Right ventricle myocardium inferior (tissue), 1 donor: ENCODE measurements at regions not wholly inside any gene's neighbourhood (a gene's known extent, or its start where the extent isn't known, plus 50 kb on each side); places are given as distances from the start of the nearest gene placed in this dataset.

Source experiments
- ATAC-seq: fragments of 200-7000 bp; cut with Tn5 transposase; one replicate; pipeline ENCODE4 v1.9.1; 2020; ENCODE audit warnings: mild to moderate bottlenecking, moderate library complexity
- DNase-seq: peaks from one replicate; pipeline ENCODE4 v3.0.0; 2021; ENCODE audit errors: missing footprints
- intact Hi-C: fragments of 100-400 bp; cut with DNase I; formaldehyde crosslinking; loops from one replicate; pipeline ENCODE4 v1.11.0; 2022
- donor health status: DM: no; HTN: yes; CAD: no; lungs with severe emphysema.

GRCh38 chr16:82231008-82231787 lies 61.2 kb upstream of the MPHOSPH6 start:
- intact Hi-C loops = loop anchor here (1.0 kb wide), 1 partner anchor 290 kb away; no protein-coding TSS in a partner anchor
- ATAC-seq = no peak

GRCh38 chr16:82229800-82230619 lies 60.0 kb upstream of the MPHOSPH6 start:
- intact Hi-C loops = loop anchor here (1.0 to 5.0 kb wide), 2 partner anchors 198 to 340 kb away; no protein-coding TSS in a partner anchor
- DNase-seq (peak; percentile 64), ATAC-seq (no peak)

More at GRCh38 chr16:82231008-82231787, 61.2 kb upstream of the MPHOSPH6 start:
- DNase-seq = no peak

DNA sequence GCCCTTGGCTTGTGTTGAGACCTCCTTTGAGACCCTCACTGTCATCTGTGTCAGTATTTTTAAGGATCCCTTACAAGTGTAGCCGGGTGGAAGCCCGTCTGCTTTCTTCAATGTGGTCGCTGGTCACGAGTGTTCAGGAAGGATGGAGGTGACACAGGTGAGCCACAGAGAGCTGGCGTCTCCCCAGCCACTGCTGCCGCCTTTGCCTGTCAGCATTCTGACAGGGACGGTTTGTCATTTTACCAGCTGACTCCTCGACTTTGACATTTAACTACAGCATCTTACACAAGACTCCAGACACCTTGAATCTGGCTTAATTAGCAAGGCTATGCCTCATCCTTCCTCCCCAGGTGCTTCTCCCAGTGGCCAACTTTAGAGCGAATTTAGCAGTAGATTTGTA lies 56.3 kb upstream of the MPHOSPH6 start:
- ATAC-seq = no peak
- DNase-seq = no peak
- intact Hi-C loops = loop anchor here (5.0 kb wide), 1 partner anchor 194 kb away; no protein-coding TSS in a partner anchor

GRCh38 chr16:82224821-82225220 lies 54.8 kb upstream of the MPHOSPH6 start:
- intact Hi-C loops = loop anchor here (5.0 kb wide), 1 partner anchor 193 kb away; no protein-coding TSS in a partner anchor
- ATAC-seq = no peak
- no peak for DNase-seq

GRCh38 chr16:82220541-82220940 lies 50.5 kb upstream of the MPHOSPH6 start:
- intact Hi-C loops = no loop called here
- ATAC-seq = peak; percentile 16

More at GRCh38 chr16:82220541-82220940, 50.5 kb upstream of the MPHOSPH6 start:
- DNase-seq = no peak
